A549 (cell line): ENCODE measurements at regions not wholly inside any gene's neighbourhood (a gene's known extent, or its start where the extent isn't known, plus 50 kb on each side); places are given as distances from the start of the nearest gene placed in this dataset.

Source experiments
- CHD2 ChIP-seq: fragments of 150-350 bp; IDR thresholded peaks from 2 replicates; pipeline ENCODE4 v1.6.1; 2014; ENCODE audit warnings: low read length; ENCODE audit not compliant: partially characterized antibody
- CTCF ChIP-seq: fragments of >200 bp; sonication (Bioruptor Twin); formaldehyde crosslinking; IDR thresholded peaks from 3 replicates; pipeline ENCODE4 v1.5.1; 2016
- MAX ChIP-seq: IDR thresholded peaks from 2 replicates; pipeline ENCODE4 v1.6.1; 2012
- MYC ChIP-seq: IDR thresholded peaks from 2 replicates; pipeline ENCODE4 v1.6.1; 2012; ENCODE audit warnings: mild to moderate bottlenecking, inconsistent platforms, low read length, improper control_type of control experiment, borderline replicate concordance
- TF ChIP-seq, protein P1 (sequence below): fragments of >200 bp; sonication (Bioruptor Twin); formaldehyde crosslinking; IDR thresholded peaks from 3 replicates; pipeline ENCODE4 v1.6.1; 2016

- TF ChIP-seq CTCF = no peak
- TF ChIP-seq, protein P1, sequence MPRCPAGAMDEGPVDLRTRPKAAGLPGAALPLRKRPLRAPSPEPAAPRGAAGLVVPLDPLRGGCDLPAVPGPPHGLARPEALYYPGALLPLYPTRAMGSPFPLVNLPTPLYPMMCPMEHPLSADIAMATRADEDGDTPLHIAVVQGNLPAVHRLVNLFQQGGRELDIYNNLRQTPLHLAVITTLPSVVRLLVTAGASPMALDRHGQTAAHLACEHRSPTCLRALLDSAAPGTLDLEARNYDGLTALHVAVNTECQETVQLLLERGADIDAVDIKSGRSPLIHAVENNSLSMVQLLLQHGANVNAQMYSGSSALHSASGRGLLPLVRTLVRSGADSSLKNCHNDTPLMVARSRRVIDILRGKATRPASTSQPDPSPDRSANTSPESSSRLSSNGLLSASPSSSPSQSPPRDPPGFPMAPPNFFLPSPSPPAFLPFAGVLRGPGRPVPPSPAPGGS = no peak
- no peak for TF ChIP-seq CHD2
- no peak for TF ChIP-seq MYC
- no peak for TF ChIP-seq MAX
Measured at GRCh38 chr6:78770765-78771164, 96.6 kb upstream of the IRAK1BP1 start.
